ENCODE measurements at regions not wholly inside any gene's neighbourhood (a gene's known extent, or its start where the extent isn't known, plus 50 kb on each side); places are given as distances from the start of the nearest gene placed in this dataset.

DNA sequence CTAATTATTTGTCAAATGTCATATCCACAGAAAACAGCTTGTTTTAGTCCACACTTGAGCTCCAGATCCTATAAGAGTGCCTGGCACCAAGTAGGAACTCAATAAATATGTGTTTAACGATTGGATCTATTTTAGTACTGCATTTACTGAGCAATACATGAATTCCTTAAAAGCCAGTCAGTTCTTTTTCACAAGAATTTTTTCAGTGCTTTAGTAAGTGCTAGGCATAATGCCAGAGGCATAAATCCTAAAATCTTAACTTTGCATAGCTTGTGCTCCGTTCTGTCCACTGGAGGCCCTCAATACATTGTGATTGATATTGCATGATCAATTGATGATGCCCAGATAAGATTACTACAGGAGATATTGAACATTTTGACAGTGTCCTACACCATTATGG lies 67.3 kb upstream of the PCSK5 start:
- TF ChIP-seq POLR2A (IDR thresholded peaks at IDR 0.05; ENCODE audit: low read depth, low read length) (no peak), POLR2AphosphoS5 (IDR thresholded peaks at IDR 0.05; ENCODE audit: low read depth, low read length) (no peak), TAF1 (IDR thresholded peaks at IDR 0.05; ENCODE audit: borderline replicate concordance, low read depth, low read length) (no peak)
- FAIRE-seq: no peak

DNA sequence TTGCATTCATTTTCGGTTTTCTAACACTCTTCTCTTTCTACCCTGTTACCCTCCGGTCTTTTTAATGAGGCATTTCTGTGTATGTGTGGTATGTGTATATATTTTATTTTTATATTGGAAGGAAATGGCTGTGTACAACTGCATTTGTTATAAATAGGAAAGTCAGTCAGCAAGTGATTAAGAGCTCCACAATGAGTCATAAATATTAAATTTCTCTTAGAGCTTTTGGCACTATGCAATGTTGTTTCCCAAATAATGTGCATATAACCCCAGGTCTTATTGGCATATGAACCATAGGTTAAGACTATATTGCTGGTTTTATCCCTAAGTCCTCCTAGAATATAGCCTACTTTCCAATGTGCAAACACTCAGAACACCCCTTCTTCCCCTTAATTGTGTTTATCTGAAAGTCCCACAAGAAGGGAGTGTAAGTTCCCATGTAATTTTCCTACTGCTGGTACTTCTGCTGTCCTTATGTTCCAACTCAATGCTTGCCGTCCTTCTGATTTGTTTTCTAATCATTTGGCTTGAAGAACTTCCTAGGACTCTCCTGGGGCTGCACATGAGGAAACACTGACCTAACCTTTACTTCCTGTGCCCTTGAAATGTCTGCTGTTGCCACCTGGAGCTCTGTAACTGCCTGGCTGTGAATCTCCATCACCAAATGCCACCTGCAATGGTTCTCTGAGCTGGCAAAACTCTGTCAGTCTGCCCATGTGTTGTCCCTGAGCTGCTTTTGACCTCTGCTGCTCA lies 65.5 kb upstream of the PCSK5 start:
- FAIRE-seq: no peak
- DNase-seq (ENCODE audit: insufficient read length): no peak
- TF ChIP-seq POLR2AphosphoS5 (IDR thresholded peaks at IDR 0.05; ENCODE audit: low read depth, low read length) (no peak), POLR2A (IDR thresholded peaks at IDR 0.05; ENCODE audit: low read depth, low read length) (no peak), TAF1 (IDR thresholded peaks at IDR 0.05; ENCODE audit: borderline replicate concordance, low read depth, low read length) (no peak)

More for the DNA sequence above, 67.3 kb upstream of the PCSK5 start:
- no peak for DNase-seq (ENCODE audit: insufficient read length)

GRCh38 chr9:75826314-75826713 lies 64.2 kb upstream of the PCSK5 start:
- TF ChIP-seq TAF1 (IDR thresholded peaks at IDR 0.05; ENCODE audit: borderline replicate concordance, low read depth, low read length): no peak
- TF ChIP-seq POLR2A (IDR thresholded peaks at IDR 0.05; ENCODE audit: low read depth, low read length): no peak
- no peak for TF ChIP-seq POLR2AphosphoS5 (IDR thresholded peaks at IDR 0.05; ENCODE audit: low read depth, low read length)
- FAIRE-seq: no peak
- no peak for DNase-seq (ENCODE audit: insufficient read length)

DNA sequence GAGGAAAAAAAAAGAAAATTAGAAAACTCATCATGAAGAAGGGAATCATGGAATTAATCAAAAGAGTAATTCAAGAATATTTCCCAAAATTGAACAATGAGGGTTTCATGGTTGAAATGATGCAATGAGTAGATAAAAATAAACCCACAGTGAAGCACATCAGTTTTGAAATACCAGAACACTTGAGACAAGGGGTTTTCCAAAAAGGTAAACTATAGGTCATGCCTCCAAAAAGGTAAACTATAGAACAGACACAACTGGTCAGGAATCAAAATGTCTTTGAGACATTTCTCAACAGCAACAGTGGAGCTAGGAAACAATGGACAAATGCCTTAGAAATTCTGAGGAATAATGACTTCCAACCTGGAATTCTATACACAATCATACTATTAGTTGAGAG lies 60.2 kb upstream of the PCSK5 start:
- no peak for TF ChIP-seq TAF1 (IDR thresholded peaks at IDR 0.05; ENCODE audit: borderline replicate concordance, low read depth, low read length)
- no peak for DNase-seq (ENCODE audit: insufficient read length)
- FAIRE-seq: no peak

DNA sequence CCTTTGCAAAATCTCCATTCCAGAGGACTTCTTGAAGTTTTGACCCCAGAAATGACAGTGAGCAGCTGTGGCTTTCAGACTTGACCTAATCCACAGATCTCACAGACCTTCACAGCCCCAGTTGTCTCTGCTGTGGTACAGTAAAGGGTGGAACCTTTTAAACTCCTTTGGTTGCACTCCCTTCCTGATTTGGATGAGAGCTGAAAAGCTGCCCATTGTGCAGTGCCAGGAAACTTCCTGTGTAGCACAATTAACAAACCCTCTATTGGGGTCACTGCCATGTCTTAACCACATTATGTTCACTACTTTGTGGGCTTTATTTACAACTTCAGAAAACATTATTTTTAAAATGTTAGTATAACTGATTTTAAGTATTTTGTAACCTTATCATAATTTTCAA lies 56.7 kb upstream of the PCSK5 start:
- no peak for DNase-seq (ENCODE audit: insufficient read length)
- TF ChIP-seq POLR2AphosphoS5 (IDR thresholded peaks at IDR 0.05; ENCODE audit: low read depth, low read length) (no peak), TAF1 (IDR thresholded peaks at IDR 0.05; ENCODE audit: borderline replicate concordance, low read depth, low read length) (no peak)
- no peak for FAIRE-seq

GRCh38 chr9:75834878-75835277 lies 55.6 kb upstream of the PCSK5 start:
- DNase-seq (ENCODE audit: insufficient read length) (no peak), FAIRE-seq (no peak)
- TF ChIP-seq TAF1 (IDR thresholded peaks at IDR 0.05; ENCODE audit: borderline replicate concordance, low read depth, low read length): no peak
- no peak for TF ChIP-seq POLR2AphosphoS5 (IDR thresholded peaks at IDR 0.05; ENCODE audit: low read depth, low read length)
- no peak for TF ChIP-seq POLR2A (IDR thresholded peaks at IDR 0.05; ENCODE audit: low read depth, low read length)

Data from GM12892 (cell line).